Heart left ventricle (tissue), 16 donors: ENCODE measurements at regions not wholly inside any gene's neighbourhood (a gene's known extent, or its start where the extent isn't known, plus 50 kb on each side); places are given as distances from the start of the nearest gene placed in this dataset.

Experiments
- ATAC-seq, 4 donors: fragments of 200-7000 bp; cut with Tn5 transposase; one replicate each; pipeline ENCODE4 v1.9.1; 2020 to 2022; ENCODE audit warnings: moderate library complexity in 4 of 4, mild to moderate bottlenecking in 3 of 4, moderate number of reproducible peaks in 1 of 4
- DNase-seq, 5 donors: peaks; one replicate each; pipeline ENCODE4 v3.0.0-alpha.2; 2020
- H3K27ac ChIP-seq, 12 donors: fragments of 200-600 bp; sonication (generic) in 4 of 12; one replicate each; pipeline versions ENCODE4 v1.5.0 to v1.8.0; 2016 to 2022; ENCODE audit warnings: mild to moderate bottlenecking in 2 of 12
- H3K27me3 ChIP-seq, 9 donors: fragments of 200-600 bp; sonication (generic) in 2 of 9; one replicate each; pipeline versions ENCODE4 v1.5.1 to v1.8.0; 2016 to 2022; ENCODE audit warnings: mild to moderate bottlenecking in 3 of 9
- H3K36me3 ChIP-seq, 9 donors: fragments of 200-600 bp; sonication (generic) in 2 of 9; one replicate each; pipeline versions ENCODE4 v1.5.0 to v1.8.0; 2018 to 2022; ENCODE audit warnings: mild to moderate bottlenecking in 2 of 9
- H3K4me1 ChIP-seq, 12 donors: fragments of 200-600 bp; sonication (generic) in 4 of 12; one replicate each; pipeline versions ENCODE4 v1.5.0 to v1.8.0; 2016 to 2022; ENCODE audit warnings: mild to moderate bottlenecking in 3 of 12
- H3K4me3 ChIP-seq, 12 donors: fragments of 200-600 bp; sonication (generic) in 4 of 12; one replicate each; pipeline versions ENCODE4 v1.5.0 to v1.8.0; 2017 to 2022; ENCODE audit warnings: mild to moderate bottlenecking in 9 of 12, moderate library complexity in 4 of 12
- H3K9me3 ChIP-seq, 12 donors: fragments of 200-600 bp; sonication (generic) in 4 of 12; one replicate each; pipeline versions ENCODE4 v1.5.0 to v1.8.0; 2016 to 2022; ENCODE audit warnings: mild to moderate bottlenecking in 1 of 12
- CTCF ChIP-seq, 12 donors: fragments of 200-600 bp; sonication (generic) in 4 of 12; IDR thresholded peaks; one replicate each; pipeline versions ENCODE4 v1.5.0 to v1.8.0; 2018 to 2022; ENCODE audit warnings: antibody characterized with exemption in 12 of 12, mild to moderate bottlenecking in 5 of 12
- POLR2A ChIP-seq, 2 donors: fragments of 450-650 bp; IDR thresholded peaks; one replicate each; pipeline ENCODE4 v1.6.1; 2017; ENCODE audit warnings: antibody characterized with exemption in 2 of 2, mild to moderate bottlenecking in 2 of 2, moderate library complexity in 2 of 2
- WGBS, 4 donors: extraction: QIAGEN DNeasy Blood & Tissue Kit in 2 of 4; methylation state at CpG; one replicate each; pipeline versions ENCODE4 v1.1.5 to v1.1.7; 2013 to 2018; 5-methylcytosine and 5-hydroxymethylcytosine counted together
- intact Hi-C, 10 donors: fragments of 100-400 bp; cut with DNase I; formaldehyde crosslinking; loops; one replicate each; pipeline versions ENCODE4 v1.11.1 to v1.14.2; 2022
- donor health status: ischemic (EF 13 %, LVEDD 7.1; RV severe dilation, severe dysfunction).
- donor health status: healthy with polysubstance abuse.
- donor health status: DM: no; HTN: yes; CAD: no.
- donor health status: DM: no; HTN: no; CAD: no.
- donor health status: ischemic (EF 25% LVEDD 6.9; RV normal size, moderate dysfunction).
- donor health status: ischemic (EF 25% LVEDD 5.7; RV mildly dilated, moderate dysfunction).
- donor health status: healthy.
- donor health status: DM: yes; HTN: yes; CAD: no.
- donor health status: ischemic (EF 35%, LVEDD 5.7; RV mildly dilated, moderate dysfunction).
- donor health status: nonischemic (EF 11% LVEDD 7.7; RV severe dilation, severe dysfunction).
- donor health status: DM: yes; HTN: yes; CAD: no.
- donor health status: PGD.
- donor health status: ischemic (EF 29% LVEDD 5.4; RV normal size, mild dysfunction).
- donor health status: nonischemic (EF 23%, LVEDD 6.1; RV moderate dilation, normal function).

DNA sequence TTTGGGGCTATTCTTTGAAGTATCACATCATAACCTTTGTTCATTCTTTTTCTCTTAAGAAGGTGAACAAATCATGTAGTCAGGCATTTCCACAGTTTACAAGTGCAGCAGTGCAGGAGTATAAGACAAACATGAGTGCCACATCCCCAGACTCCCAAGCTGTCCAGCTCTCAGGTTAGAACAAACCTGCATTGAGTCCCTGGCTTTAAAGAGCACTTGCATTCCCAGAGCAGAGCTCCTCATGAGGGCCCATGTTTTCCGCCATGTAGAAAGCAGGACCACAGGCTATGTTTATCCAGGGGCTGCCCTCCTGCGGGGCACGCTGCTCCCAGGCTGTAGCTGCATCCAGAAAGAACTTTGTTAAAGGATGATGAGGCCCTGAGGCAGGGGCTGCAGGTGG is 267.7 kb downstream of the TLE3 start:
- TF ChIP-seq CTCF (IDR thresholded peaks at IDR 0.05) (no peak), POLR2A (IDR thresholded peaks at IDR 0.05) (no peak)
- intact Hi-C loops: no loop called here
- ATAC-seq (no peak), DNase-seq (no peak)
- no peaks in the 10 kb centered on the region for H3K36me3 ChIP-seq
- no peaks in the 10 kb centered on the region for H3K9me3 ChIP-seq
- peaks cover 0 to 16% (median 0%) of the 10 kb centered on the region in 9 donors for H3K27me3 ChIP-seq
- H3K27ac ChIP-seq: no peak overlapping the region
- 72 to 100% (median 88%) methylated on average over 3 of the region's 3 CpGs for WGBS, 4 donors
- no peaks in the 10 kb centered on the region for H3K4me1 ChIP-seq
- no peak overlapping the region for H3K4me3 ChIP-seq

GRCh38 chr15:69830430-69830829 is 267.3 kb downstream of the TLE3 start:
- H3K4me1 ChIP-seq: no peaks in the 10 kb centered on the region
- TF ChIP-seq CTCF (IDR thresholded peaks at IDR 0.05): no peak
- no peak for TF ChIP-seq POLR2A (IDR thresholded peaks at IDR 0.05)
- H3K4me3 ChIP-seq: no peak overlapping the region
- no peaks in the 10 kb centered on the region for H3K36me3 ChIP-seq
- WGBS, 4 donors: 55 to 64% (median 62%) methylated on average over 3 to 4 of the region's 4 CpGs
- no peak overlapping the region for H3K27ac ChIP-seq
- ATAC-seq (no peak), DNase-seq (no peak)
- intact Hi-C loops: no loop called here
- peaks cover 0 to 16% (median 0%) of the 10 kb centered on the region in 9 donors for H3K27me3 ChIP-seq
- H3K9me3 ChIP-seq: no peaks in the 10 kb centered on the region

DNA sequence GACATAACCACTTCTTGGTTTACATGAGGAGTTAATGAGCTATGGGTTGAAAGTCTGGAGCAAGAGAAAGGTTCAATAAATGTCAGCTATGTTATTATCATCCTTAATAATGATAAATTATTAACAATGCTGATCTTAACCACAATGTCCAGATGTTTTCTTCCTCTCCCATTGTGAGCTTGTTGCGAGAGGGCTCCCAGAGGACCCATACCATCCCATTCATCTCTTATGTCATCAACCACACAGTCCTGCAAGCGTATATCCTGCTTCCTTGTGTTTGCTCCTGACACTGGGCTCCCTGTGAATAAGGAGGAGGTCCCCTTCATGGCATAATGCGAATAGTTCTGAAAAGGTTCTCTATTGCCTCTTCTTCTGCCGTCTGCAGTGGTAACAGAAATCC is 266.8 kb downstream of the TLE3 start:
- peaks cover 0 to 16% (median 0%) of the 10 kb centered on the region in 9 donors for H3K27me3 ChIP-seq
- TF ChIP-seq POLR2A (IDR thresholded peaks at IDR 0.05) (no peak), CTCF (IDR thresholded peaks at IDR 0.05) (no peak)
- no peak overlapping the region for H3K27ac ChIP-seq
- no peaks in the 10 kb centered on the region for H3K9me3 ChIP-seq
- H3K36me3 ChIP-seq: no peaks in the 10 kb centered on the region
- no peak for DNase-seq
- no peaks in the 10 kb centered on the region for H3K4me1 ChIP-seq
- intact Hi-C loops: no loop called here
- no peak overlapping the region for H3K4me3 ChIP-seq
- WGBS, 4 donors: 78 to 84% (median 80%) methylated on average over 4 of the region's 4 CpGs
- no peak for ATAC-seq

GRCh38 chr15:69834267-69834666 is 263.4 kb downstream of the TLE3 start:
- DNase-seq: no peak

More at GRCh38 chr15:69834267-69834666, 263.4 kb downstream of the TLE3 start:
- no peaks in the 10 kb centered on the region for H3K36me3 ChIP-seq
- peaks cover 0 to 4% (median 0%) of the 10 kb centered on the region in 9 donors for H3K27me3 ChIP-seq
- no peak for ATAC-seq
- WGBS, 4 donors: 89 to 93% (median 91%) methylated on average over 5 of the region's 5 CpGs
- intact Hi-C loops: no loop called here
- no peaks in the 10 kb centered on the region for H3K9me3 ChIP-seq
- H3K4me3 ChIP-seq: no peak overlapping the region
- no peak overlapping the region for H3K27ac ChIP-seq
- TF ChIP-seq POLR2A (IDR thresholded peaks at IDR 0.05): no peak
- TF ChIP-seq CTCF (IDR thresholded peaks at IDR 0.05): no peak
- no peaks in the 10 kb centered on the region for H3K4me1 ChIP-seq
